ES-I3 (cell line): ENCODE measurements at regions not wholly inside any gene's neighbourhood (a gene's known extent, or its start where the extent isn't known, plus 50 kb on each side); places are given as distances from the start of the nearest gene placed in this dataset.
"Not testable (repeated sequence)": the region's sequence is repeated elsewhere in the genome, so short reads cannot be mapped to it uniquely, and the experiment has no call there.

ENCODE experiments used
- H3K36me3 ChIP-seq: 2 replicates; pipeline ENCODE4 v1.6.1; 2013; ENCODE audit warnings: mild to moderate bottlenecking, low read length, control low read depth, moderate library complexity; ENCODE audit not compliant: insufficient read depth
- H3K4me1 ChIP-seq: 2 replicates; pipeline ENCODE4 v1.6.1; 2013; ENCODE audit warnings: mild to moderate bottlenecking, control low read depth, low read length; ENCODE audit not compliant: insufficient read depth
- H3K9ac ChIP-seq: 2 replicates; pipeline ENCODE4 v1.6.1; 2013; ENCODE audit warnings: low read depth, mild to moderate bottlenecking, low read length, moderate library complexity
- H3K9me3 ChIP-seq: 2 replicates; pipeline ENCODE4 v1.6.1; 2013; ENCODE audit warnings: mild to moderate bottlenecking, low read length, moderate library complexity; ENCODE audit not compliant: control insufficient read depth, insufficient read depth

DNA sequence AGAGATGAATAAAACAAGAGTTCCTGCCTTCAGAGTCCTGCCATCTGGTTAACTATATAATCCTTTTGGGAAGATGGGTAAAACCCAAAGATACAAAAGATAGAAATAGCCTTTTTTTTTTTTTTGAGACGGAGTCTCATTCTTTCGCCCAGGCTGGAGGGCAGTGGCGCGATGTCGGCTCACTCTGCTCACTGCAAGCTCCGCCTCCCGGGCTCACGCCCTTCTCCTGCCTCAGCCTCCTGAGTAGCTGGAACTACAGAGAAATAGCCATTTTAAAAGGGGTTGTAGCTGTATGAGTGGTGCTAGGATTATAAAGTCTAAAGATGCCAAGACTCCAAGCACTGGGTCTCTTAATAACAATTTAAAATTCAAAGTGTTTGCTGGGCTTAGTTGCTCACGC is 97.2 kb downstream of the KDR start:
- no peak overlapping the region for H3K9ac ChIP-seq
- no peaks in the 10 kb centered on the region for H3K9me3 ChIP-seq
- H3K4me1 ChIP-seq: no peaks in the 10 kb centered on the region
- no peaks in the 10 kb centered on the region for H3K36me3 ChIP-seq

DNA sequence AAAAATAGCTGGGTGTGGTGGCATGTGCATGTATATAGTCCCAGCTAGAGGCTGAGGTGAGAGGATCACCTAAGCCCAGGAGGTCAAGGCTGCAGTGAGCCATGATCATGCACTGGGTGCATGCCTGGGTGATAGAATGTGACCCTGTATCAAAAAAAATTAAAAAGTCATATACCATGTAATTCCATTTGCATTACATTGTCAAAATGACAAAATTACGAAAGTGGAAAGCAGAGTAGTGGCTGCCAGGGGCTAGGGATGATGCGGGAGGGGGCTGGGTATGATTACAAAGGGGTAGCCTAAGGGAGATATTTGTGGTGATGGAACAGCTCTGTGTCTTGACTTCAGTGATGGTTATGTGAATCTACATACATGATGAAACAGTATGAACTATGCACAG is 97.8 kb downstream of the KDR start:
- Histone ChIP-seq H3K36me3 (no peaks in the 10 kb centered on the region), H3K9ac (no peak overlapping the region), H3K9me3 (no peaks in the 10 kb centered on the region), H3K4me1 (no peaks in the 10 kb centered on the region)

DNA sequence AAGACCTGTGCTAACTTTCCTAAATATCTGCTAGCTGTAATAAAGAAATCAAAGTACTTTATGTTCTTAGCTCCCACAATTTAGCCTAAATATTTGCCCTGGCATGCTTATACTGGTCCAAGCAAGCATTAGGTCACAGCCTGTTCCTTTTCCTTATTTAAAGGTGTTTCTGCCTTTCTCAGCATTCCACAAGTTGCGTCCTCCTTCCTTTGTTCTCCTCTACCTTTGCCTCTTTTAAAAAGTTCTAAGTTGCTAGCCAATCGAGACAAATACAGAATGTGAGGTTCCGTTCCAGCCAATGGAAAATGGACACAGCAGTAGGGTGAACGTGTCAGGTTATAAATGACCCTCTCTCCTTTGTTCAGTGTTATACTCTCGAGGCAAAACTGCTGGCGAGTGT is 99.9 kb downstream of the KDR start:
- H3K9me3 ChIP-seq, H3K4me1 ChIP-seq, H3K9ac ChIP-seq, H3K36me3 ChIP-seq: not testable (repeated sequence)

DNA sequence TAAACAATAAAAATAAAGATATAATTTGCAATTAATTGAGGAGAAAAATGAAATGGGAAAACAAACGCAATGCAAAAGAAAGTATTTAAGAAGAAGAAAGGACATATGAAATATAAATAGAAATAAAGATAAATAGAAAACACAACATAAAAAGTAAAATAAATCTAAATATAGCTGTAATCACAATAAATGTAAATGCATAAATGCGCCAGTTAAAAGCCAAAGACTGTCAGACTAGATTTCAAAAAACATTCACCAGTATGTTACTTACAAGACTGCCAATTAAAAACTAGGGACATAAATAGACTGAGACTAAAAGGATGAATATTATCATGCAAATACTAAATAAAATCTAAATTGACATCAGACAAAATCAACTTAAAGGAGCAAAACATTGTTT is 102.4 kb downstream of the KDR start:
- Histone ChIP-seq H3K4me1 (no peaks in the 10 kb centered on the region), H3K9me3 (no peaks in the 10 kb centered on the region), H3K36me3 (no peaks in the 10 kb centered on the region), H3K9ac (no peak overlapping the region)

DNA sequence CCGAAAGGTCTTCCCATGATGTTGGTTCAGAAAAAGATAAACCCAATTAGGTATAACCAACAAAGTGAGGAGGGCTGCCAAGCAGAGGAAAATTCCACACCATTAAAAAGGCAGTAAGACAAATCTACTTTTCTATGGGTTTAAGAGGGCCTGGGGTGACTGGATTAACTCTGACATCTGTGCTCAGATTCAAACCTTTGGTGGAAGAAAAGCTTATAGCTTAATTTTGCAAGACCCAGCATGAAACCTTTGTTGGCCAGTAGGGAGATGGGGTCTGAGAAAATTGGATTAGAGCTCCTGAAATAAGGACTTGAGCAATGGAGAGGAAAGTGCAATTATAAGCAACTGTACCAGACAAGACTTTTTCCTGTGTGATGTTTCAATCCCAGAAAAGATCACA is 104.2 kb downstream of the KDR start:
- Histone ChIP-seq H3K36me3 (no peaks in the 10 kb centered on the region), H3K9ac (no peak overlapping the region), H3K4me1 (no peaks in the 10 kb centered on the region), H3K9me3 (no peaks in the 10 kb centered on the region)

DNA sequence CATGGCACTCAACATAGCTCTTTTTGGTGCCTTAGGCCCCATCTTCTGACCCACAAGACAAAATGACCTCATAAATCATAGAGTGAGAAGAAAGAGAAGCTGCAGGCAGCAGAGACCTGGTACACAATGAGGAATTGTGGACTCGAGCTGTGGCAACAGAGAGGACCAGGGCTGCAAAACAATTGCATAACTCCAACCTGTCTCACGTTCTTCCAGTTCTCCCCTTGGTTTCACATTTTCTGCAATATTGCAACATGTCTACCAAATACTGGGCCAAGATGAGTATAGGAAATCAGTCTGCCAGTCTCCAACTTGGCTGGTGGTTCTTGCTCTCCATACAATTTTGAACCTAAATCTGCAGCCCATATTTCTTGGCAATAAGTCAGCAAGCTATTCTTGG is 105.3 kb downstream of the KDR start:
- Histone ChIP-seq H3K36me3 (no peaks in the 10 kb centered on the region), H3K4me1 (no peaks in the 10 kb centered on the region), H3K9ac (no peak overlapping the region), H3K9me3 (no peaks in the 10 kb centered on the region)

DNA sequence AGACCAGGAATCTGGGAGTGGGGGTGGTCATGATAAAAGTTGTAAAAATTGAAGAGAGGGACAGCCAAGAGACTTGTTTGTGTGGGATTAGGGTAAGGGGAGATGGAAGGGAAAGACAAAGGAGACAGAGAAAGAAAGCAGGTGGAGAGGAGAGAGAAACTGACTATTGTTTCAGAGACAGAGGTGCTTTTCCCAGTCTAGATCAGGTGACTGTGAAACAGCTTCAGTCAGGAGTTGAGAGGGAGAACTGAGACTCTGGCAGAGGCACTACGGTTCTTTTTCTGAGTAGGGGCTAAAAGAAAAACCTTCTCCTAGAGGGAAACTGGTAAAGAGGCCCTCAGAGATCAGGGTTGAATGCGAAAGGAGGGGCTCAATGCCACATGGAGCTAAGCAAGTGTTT is 106.4 kb downstream of the KDR start:
- Histone ChIP-seq H3K9ac (no peak overlapping the region), H3K36me3 (no peaks in the 10 kb centered on the region), H3K9me3 (no peaks in the 10 kb centered on the region), H3K4me1 (peaks cover 5% of the 10 kb centered on the region; the same call in 1 of the 2 replicates)

DNA sequence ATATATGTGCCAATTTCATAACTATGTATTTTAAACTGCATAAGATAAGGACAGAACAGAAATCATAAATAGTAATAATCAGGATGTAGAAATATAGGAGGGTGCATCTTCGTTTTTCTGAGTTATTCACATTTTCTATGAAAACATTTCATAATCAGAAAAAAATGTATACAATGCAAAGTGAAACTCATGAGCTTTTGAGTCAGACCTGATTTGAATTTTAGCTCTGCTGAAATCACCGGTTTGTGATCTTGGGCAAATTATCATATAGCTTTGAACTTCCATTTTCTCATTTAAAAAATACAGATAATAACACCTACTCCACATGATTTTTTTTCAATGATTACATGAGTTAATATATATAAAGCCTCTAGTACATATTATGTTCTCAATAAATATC is 106.9 kb downstream of the KDR start:
- Histone ChIP-seq H3K9me3 (no peaks in the 10 kb centered on the region), H3K4me1 (peaks cover 6% of the 10 kb centered on the region; the same call in 1 of the 2 replicates), H3K36me3 (no peaks in the 10 kb centered on the region), H3K9ac (no peak overlapping the region)

DNA sequence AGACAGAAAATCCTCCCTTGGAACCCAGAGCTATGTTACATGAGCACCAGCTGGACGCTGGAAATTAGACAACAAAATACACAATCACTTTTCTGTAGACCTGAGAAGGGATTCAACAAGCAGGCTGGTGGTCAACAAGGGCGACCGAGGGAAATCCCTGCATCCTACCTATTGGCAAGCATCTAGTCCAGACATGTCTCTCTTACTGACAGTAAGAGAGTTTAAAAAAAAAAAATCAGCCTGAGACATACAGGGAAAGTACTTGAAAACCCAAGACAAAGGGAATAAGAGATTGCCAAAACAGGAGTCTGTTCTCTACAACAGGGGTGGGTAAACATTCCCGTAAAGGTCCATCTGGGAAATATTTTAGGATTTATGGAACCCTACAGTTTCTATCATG is 108.0 kb downstream of the KDR start:
- Histone ChIP-seq H3K9ac (no peak overlapping the region), H3K4me1 (peaks cover 9% of the 10 kb centered on the region; the same call in 1 of the 2 replicates), H3K9me3 (no peaks in the 10 kb centered on the region), H3K36me3 (no peaks in the 10 kb centered on the region)

DNA sequence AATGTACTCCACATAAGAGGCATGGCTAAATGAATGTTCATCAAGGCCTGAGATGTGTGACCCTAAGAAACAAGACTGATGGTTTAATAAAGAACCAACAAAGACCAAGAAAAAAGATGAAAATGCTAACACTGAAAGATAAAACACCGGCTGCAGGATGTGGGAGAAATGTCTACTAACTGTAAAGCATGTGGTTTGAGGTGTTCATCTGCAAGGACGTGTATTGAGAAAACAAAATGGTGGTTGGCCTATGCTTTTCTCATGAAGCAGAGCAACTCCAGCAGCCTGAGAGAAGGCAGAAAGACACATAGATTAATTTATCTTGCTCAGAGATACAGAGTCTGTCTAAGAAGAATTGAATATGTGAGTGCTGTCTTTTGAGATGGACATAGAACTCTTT is 109.3 kb downstream of the KDR start:
- no peaks in the 10 kb centered on the region for H3K36me3 ChIP-seq
- no peak overlapping the region for H3K9ac ChIP-seq
- H3K4me1 ChIP-seq: peaks cover 9% of the 10 kb centered on the region; the same call in 1 of the 2 replicates
- H3K9me3 ChIP-seq: no peaks in the 10 kb centered on the region

DNA sequence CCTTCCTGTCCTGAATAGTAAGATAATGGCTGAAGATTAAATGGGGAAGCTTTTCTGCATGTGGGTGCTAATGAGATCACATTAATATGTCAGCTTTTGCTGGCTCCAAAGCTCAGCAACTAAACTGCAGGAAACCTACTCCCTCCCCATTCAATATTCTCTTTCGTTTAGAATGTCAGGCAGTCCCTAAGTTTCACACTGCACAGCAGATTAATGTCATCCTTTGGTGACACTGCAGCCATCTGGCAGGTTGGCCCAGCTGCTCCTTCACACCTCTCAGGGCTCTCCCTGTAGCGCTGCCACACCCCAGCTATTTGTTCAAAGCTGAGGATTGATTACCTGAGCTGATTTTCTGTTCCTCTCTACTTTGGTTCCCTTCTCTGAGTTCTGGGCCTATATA is 110.5 kb downstream of the KDR start:
- no peaks in the 10 kb centered on the region for H3K9me3 ChIP-seq
- no peaks in the 10 kb centered on the region for H3K36me3 ChIP-seq
- no peak overlapping the region for H3K9ac ChIP-seq
- H3K4me1 ChIP-seq: peaks cover 9% of the 10 kb centered on the region; the same call in 1 of the 2 replicates

DNA sequence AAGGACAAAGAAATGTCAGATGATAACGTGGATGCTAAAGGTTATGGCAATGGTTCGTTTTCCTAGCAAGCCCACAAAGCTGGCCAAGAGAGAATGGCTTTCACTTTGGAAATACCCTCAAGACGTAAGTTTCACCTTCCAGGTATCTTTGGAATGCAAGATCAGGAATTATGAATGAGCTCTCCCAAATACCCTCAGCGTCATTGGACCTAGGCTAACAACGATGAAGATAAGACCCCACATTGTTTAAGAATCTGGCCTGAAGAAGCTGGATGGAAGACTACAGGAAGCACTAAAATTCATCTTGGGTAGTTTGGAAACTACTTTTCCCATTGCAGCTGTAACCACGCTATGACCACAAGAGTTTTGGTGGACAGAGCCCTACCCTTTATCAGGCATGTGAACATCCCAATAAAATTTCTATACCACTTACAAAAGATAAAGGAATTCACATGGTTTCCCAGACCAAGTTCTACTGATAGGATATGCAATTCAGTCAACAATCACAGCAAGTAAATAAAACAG is 111.9 kb downstream of the KDR start:
- Histone ChIP-seq H3K36me3 (no peaks in the 10 kb centered on the region), H3K9me3 (no peaks in the 10 kb centered on the region), H3K9ac (no peak overlapping the region), H3K4me1 (peaks cover 9% of the 10 kb centered on the region; the same call in 1 of the 2 replicates)

DNA sequence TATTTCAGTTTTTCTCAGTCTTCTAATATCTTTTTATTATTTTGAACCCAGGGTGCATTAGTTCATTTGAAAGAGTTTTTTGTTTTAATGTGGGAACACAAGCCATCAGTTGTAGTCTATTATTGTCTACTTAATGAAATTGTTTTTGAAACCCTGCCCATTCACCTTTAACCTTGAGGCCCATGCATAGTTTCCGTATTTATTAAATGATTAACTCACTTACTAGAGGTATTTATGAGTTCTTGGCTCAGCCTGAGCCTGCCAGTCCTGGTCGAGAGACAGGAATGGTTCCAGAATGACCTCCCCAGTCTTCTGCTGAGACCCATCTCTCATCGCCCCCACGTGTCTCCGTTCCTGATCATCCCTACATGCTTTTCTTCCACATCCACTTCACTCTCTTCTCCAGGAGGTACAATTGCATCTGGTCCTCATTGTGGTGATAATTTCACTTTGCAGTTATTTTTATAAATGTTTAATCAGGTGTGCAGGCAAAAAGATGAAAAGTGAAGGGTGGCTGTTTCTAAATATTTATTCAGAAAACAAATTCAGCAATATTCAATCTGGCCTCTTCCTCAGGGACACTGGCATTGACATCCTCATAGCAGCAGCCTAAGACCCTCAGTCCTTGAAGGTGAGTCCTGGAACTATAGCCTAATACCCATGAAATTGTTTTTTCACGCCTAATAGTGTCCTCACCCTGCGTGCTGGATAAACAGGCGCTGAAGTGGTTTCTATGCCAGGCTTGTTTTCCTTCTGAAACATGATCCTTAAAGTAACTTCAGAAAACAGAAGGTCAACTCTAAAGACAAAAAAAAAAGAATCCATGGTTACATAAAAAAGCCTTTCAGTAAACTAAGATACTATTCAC is 112.8 kb downstream of the KDR start:
- H3K9me3 ChIP-seq: no peaks in the 10 kb centered on the region
- H3K36me3 ChIP-seq: no peaks in the 10 kb centered on the region
- peaks cover 9% of the 10 kb centered on the region; the same call in 1 of the 2 replicates for H3K4me1 ChIP-seq
- no peak overlapping the region for H3K9ac ChIP-seq

DNA sequence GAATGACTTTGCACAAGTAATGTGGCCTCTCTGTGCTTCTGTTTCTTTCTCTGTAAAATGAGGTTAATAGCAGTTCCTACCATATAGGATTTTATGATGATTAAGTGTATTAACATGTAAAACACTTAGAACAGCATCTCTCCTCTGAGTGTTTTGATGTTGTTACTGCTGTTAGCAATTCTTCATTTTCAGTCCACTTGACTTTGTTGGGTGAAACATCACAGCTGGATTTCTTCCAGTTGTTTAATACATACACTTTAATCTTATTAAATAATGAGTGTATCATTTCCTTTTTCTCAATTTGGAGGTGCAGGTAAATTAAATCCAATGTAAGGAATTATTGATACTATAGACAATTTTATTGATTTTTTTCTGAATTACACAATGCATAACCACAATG is 113.6 kb downstream of the KDR start:
- Histone ChIP-seq H3K9ac (no peak overlapping the region), H3K9me3 (no peaks in the 10 kb centered on the region), H3K4me1 (peaks cover 9% of the 10 kb centered on the region; the same call in 1 of the 2 replicates), H3K36me3 (no peaks in the 10 kb centered on the region)

DNA sequence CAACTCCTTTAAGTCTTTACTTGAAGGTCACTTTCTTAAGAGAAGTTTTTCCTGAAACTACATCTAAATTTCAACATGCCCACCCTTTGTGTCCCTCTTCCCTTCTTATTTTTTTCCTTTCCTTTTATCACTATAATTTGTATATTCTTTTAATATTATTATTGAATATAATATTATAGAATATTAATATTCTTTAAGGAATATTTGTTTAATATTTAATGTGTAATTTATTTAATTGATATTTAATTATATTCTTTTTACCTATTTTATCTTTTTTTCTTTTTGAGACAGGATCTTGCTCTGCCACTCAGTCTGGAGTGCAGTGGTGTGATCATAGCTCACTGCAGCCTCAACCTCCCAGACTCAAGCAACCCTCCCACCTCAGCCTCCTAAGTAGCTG is 114.8 kb downstream of the KDR start:
- Histone ChIP-seq H3K36me3 (no peaks in the 10 kb centered on the region), H3K9me3 (no peaks in the 10 kb centered on the region), H3K9ac (no peak overlapping the region), H3K4me1 (peaks cover 9% of the 10 kb centered on the region; the same call in 1 of the 2 replicates)
